ENCODE measurements at regions not wholly inside any gene's neighbourhood (a gene's known extent, or its start where the extent isn't known, plus 50 kb on each side); places are given as distances from the start of the nearest gene placed in this dataset.

- Mint-ChIP-seq H3K4me3 (ENCODE audit: unreplicated experiment) (no peak overlapping the region), H3K27me3 (ENCODE audit: unreplicated experiment) (no peaks in the 10 kb centered on the region), H3K9me3 (ENCODE audit: unreplicated experiment) (no peaks in the 10 kb centered on the region), H3K27ac (ENCODE audit: unreplicated experiment) (no peak overlapping the region), H3K4me1 (ENCODE audit: low read depth, unreplicated experiment) (no peaks in the 10 kb centered on the region), H3K36me3 (ENCODE audit: unreplicated experiment) (peaks cover 4% of the 10 kb centered on the region)
- DNase-seq, result no peak
- TF ChIP-seq CTCF (IDR thresholded peaks at IDR 0.05; ENCODE audit: partially characterized antibody, unreplicated experiment), result no peak
Measured at GRCh38 chr12:92640691-92641090, 62.1 kb upstream of the PLEKHG7 start.

DNA sequence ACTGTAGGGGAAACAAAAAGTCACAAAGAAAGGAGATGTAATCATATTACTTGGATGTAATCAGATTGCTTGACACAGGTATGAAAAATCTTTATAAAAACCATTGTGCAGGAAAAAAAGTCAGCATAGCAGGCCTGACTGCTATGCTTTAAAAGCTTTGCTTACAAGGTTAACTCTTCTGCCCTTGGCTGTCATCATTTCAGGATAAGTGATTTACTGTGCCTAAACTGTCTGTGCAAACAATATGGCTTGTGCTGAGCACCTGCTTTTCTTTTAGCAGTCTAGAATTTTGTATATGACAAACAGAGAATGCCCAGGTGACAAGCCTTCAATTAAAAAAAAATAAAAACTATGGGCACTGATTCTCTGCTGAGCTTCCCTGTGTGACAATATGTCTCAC, 63.8 kb upstream of the PLEKHG7 start:
- DNase-seq, result no peak
- TF ChIP-seq CTCF (IDR thresholded peaks at IDR 0.05; ENCODE audit: partially characterized antibody, unreplicated experiment), result no peak
- no peak overlapping the region for H3K4me3 Mint-ChIP-seq (ENCODE audit: unreplicated experiment)
- no peaks in the 10 kb centered on the region for H3K4me1 Mint-ChIP-seq (ENCODE audit: low read depth, unreplicated experiment)
- peaks cover 4% of the 10 kb centered on the region for H3K36me3 Mint-ChIP-seq (ENCODE audit: unreplicated experiment)
- H3K9me3 Mint-ChIP-seq (ENCODE audit: unreplicated experiment), result no peaks in the 10 kb centered on the region
- H3K27ac Mint-ChIP-seq (ENCODE audit: unreplicated experiment), result no peak overlapping the region
- H3K27me3 Mint-ChIP-seq (ENCODE audit: unreplicated experiment), result no peaks in the 10 kb centered on the region

DNA sequence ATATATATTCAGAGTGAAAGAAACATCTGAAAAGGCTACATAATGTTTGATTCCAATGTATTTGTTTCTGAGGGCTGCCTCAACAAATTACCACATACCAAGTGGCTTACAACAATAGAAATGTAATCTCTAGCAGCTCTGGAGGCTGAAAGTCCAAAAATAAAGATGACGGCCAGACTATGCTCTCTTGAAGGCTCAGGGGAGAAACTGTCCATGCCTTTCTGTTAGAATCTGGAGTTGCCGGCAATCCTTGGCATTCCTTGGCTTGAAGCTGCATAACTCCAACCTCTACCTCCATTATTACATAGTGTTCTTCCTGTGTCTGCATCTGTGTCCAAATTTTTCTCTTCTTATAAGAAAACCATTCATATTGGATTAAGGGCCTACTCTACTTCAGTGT, 68.1 kb upstream of the PLEKHG7 start:
- Mint-ChIP-seq H3K4me3 (ENCODE audit: unreplicated experiment) (no peak overlapping the region), H3K9me3 (ENCODE audit: unreplicated experiment) (no peaks in the 10 kb centered on the region), H3K36me3 (ENCODE audit: unreplicated experiment) (no peaks in the 10 kb centered on the region), H3K4me1 (ENCODE audit: low read depth, unreplicated experiment) (no peaks in the 10 kb centered on the region), H3K27me3 (ENCODE audit: unreplicated experiment) (no peaks in the 10 kb centered on the region), H3K27ac (ENCODE audit: unreplicated experiment) (no peak overlapping the region)
- DNase-seq, result no peak
- TF ChIP-seq CTCF (IDR thresholded peaks at IDR 0.05; ENCODE audit: partially characterized antibody, unreplicated experiment), result no peak

DNA sequence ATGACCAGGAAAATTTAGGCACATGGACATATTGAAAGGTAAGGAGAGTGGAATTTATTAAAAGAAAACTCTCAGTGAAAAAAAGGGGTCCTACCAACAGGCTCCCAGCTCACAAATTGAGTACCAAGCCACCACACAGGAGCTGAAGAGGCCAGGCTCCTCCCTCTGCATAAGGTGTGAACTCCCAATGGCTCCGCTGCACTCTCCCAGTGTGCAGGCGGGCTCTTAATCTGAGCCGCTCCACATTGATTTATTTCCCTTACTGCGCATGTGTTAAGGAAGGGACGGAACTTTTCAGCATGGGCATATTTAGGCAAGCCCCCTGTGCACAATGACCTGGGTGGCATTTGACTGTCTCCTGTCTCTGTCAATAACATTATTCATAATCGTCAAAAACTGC, 68.6 kb upstream of the PLEKHG7 start:
- no peak for TF ChIP-seq CTCF (IDR thresholded peaks at IDR 0.05; ENCODE audit: partially characterized antibody, unreplicated experiment)
- Mint-ChIP-seq H3K9me3 (ENCODE audit: unreplicated experiment) (no peaks in the 10 kb centered on the region), H3K4me1 (ENCODE audit: low read depth, unreplicated experiment) (no peaks in the 10 kb centered on the region), H3K27ac (ENCODE audit: unreplicated experiment) (no peak overlapping the region), H3K4me3 (ENCODE audit: unreplicated experiment) (no peak overlapping the region), H3K36me3 (ENCODE audit: unreplicated experiment) (no peaks in the 10 kb centered on the region), H3K27me3 (ENCODE audit: unreplicated experiment) (no peaks in the 10 kb centered on the region)
- no peak for DNase-seq

GRCh38 chr12:92630968-92631367, 71.8 kb upstream of the PLEKHG7 start:
- no peak for DNase-seq
- TF ChIP-seq CTCF (IDR thresholded peaks at IDR 0.05; ENCODE audit: partially characterized antibody, unreplicated experiment), result no peak

More at GRCh38 chr12:92630968-92631367, 71.8 kb upstream of the PLEKHG7 start:
- no peak overlapping the region for H3K27ac Mint-ChIP-seq (ENCODE audit: unreplicated experiment)
- H3K36me3 Mint-ChIP-seq (ENCODE audit: unreplicated experiment), result no peaks in the 10 kb centered on the region
- no peaks in the 10 kb centered on the region for H3K4me1 Mint-ChIP-seq (ENCODE audit: low read depth, unreplicated experiment)
- no peaks in the 10 kb centered on the region for H3K27me3 Mint-ChIP-seq (ENCODE audit: unreplicated experiment)
- no peaks in the 10 kb centered on the region for H3K9me3 Mint-ChIP-seq (ENCODE audit: unreplicated experiment)
- no peak overlapping the region for H3K4me3 Mint-ChIP-seq (ENCODE audit: unreplicated experiment)
